ENCODE measurements at regions not wholly inside any gene's neighbourhood (a gene's known extent, or its start where the extent isn't known, plus 50 kb on each side); places are given as distances from the start of the nearest gene placed in this dataset.

DNA sequence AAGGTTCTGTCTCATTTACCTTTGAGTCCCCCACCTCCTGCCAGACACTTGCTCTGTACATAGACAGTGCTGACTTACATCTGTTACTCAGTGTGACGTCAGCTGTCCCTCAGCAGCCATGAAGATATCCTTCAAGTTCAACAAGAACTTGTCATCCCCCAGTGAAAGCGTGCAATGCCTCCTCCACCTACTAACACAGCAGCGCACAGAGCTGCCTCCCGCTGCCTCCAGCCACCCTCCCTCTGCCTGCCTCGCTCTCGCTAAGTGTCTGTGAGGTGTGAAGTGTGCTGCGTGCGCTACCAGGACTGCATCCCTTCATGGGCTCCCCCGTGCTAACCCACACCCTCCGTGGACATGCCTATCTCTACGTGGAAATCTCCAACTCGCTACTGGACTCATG is 621.4 kb downstream of the BRD1 start:
- TF ChIP-seq, protein P1, sequence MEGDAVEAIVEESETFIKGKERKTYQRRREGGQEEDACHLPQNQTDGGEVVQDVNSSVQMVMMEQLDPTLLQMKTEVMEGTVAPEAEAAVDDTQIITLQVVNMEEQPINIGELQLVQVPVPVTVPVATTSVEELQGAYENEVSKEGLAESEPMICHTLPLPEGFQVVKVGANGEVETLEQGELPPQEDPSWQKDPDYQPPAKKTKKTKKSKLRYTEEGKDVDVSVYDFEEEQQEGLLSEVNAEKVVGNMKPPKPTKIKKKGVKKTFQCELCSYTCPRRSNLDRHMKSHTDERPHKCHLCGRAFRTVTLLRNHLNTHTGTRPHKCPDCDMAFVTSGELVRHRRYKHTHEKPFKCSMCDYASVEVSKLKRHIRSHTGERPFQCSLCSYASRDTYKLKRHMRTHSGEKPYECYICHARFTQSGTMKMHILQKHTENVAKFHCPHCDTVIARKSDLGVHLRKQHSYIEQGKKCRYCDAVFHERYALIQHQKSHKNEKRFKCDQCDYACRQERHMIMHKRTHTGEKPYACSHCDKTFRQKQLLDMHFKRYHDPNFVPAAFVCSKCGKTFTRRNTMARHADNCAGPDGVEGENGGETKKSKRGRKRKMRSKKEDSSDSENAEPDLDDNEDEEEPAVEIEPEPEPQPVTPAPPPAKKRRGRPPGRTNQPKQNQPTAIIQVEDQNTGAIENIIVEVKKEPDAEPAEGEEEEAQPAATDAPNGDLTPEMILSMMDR (IDR thresholded peaks at IDR 0.05; ENCODE audit: poor library complexity, severe bottlenecking), result no peak
- H3K4me1 ChIP-seq (ENCODE audit: insufficient read depth, poor library complexity, severe bottlenecking), result no peaks in the 10 kb centered on the region
- no peak overlapping the region for H3K4me3 ChIP-seq (ENCODE audit: severe bottlenecking)
- H3K27ac ChIP-seq (ENCODE audit: poor library complexity, severe bottlenecking), result no peak overlapping the region
- DNase-seq (ENCODE audit: low spot score), result no peak
- no peaks in the 10 kb centered on the region for H3K36me3 ChIP-seq (ENCODE audit: low read depth)
- H3K9me3 ChIP-seq (ENCODE audit: severe bottlenecking), result no peaks in the 10 kb centered on the region
- no peak for ATAC-seq (ENCODE audit: low read depth)
- H3K27me3 ChIP-seq (ENCODE audit: insufficient read depth, poor library complexity, severe bottlenecking), result no peaks in the 10 kb centered on the region

DNA sequence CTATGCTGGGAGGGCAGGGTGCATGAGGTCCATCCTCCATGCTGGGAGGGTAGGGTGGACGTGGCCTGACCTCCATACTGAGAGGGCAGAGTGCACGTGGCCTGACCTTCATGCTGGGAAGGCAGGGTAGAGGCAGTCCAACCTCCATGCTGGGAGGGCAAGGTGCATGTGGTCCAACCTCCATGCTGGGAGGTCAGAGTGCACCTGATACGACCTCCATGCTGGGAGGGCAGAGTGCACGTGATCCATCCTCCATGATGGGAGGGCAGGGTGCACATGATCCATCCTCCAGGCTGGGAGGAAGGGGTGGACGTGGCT is 622.2 kb downstream of the BRD1 start:
- H3K27ac ChIP-seq (ENCODE audit: poor library complexity, severe bottlenecking), result no peak overlapping the region
- H3K27me3 ChIP-seq (ENCODE audit: insufficient read depth, poor library complexity, severe bottlenecking), result no peaks in the 10 kb centered on the region
- DNase-seq (ENCODE audit: low spot score) (no peak), ATAC-seq (ENCODE audit: low read depth) (no peak)
- no peaks in the 10 kb centered on the region for H3K36me3 ChIP-seq (ENCODE audit: low read depth)
- no peaks in the 10 kb centered on the region for H3K9me3 ChIP-seq (ENCODE audit: severe bottlenecking)
- TF ChIP-seq, protein P1 (IDR thresholded peaks at IDR 0.05; ENCODE audit: poor library complexity, severe bottlenecking), result no peak
- H3K4me1 ChIP-seq (ENCODE audit: insufficient read depth, poor library complexity, severe bottlenecking), result no peaks in the 10 kb centered on the region
- H3K4me3 ChIP-seq (ENCODE audit: severe bottlenecking), result no peak overlapping the region

DNA sequence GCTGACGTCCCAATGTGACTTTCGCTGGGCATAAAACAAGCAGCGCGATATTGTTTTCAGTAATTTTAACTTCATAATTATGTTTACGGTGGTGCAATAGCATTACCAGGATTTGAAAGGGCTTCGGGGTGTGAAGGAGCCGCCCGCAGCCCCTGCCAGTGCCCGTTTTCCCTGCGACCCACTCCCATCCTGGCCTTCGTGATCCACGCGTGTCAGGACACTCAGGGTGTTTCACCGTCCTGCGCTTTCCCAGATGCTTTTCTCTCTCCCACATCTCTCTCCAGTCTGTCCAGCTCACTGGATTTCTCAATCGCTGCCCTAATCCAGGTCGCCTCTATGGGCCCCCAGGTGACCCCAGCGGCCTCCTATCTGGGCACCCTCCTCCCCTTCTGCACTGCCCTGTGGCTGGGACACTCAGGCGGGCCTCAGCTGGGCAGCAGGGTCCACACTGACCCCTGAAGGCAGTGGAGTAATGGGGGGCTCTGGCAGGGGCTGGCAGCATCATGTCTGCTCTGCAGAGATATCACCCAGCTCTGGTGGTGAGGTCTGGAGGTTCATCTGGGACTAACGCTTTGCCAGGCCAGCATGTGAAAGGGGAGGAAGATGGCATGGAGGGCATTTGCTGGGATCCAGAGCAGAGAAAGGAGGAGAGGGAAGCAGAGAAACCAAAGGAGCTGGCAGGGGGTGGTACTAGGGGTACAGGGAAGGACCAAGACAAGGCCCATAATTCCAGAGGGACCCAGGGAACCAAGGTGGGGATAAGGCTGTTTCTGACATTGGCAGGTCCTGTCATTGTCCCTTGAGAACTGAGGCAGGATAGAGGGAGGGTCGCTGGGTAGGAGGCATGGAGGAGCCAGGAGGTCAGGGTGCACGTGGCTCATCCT is 622.8 kb downstream of the BRD1 start:
- Histone ChIP-seq H3K36me3 (ENCODE audit: low read depth) (no peaks in the 10 kb centered on the region), H3K4me1 (ENCODE audit: insufficient read depth, poor library complexity, severe bottlenecking) (no peaks in the 10 kb centered on the region), H3K4me3 (ENCODE audit: severe bottlenecking) (no peak overlapping the region), H3K27me3 (ENCODE audit: insufficient read depth, poor library complexity, severe bottlenecking) (no peaks in the 10 kb centered on the region), H3K9me3 (ENCODE audit: severe bottlenecking) (no peaks in the 10 kb centered on the region), H3K27ac (ENCODE audit: poor library complexity, severe bottlenecking) (no peak overlapping the region)
- TF ChIP-seq, protein P1 (IDR thresholded peaks at IDR 0.05; ENCODE audit: poor library complexity, severe bottlenecking), result no peak
- no peak for ATAC-seq (ENCODE audit: low read depth)
- no peak for DNase-seq (ENCODE audit: low spot score)

DNA sequence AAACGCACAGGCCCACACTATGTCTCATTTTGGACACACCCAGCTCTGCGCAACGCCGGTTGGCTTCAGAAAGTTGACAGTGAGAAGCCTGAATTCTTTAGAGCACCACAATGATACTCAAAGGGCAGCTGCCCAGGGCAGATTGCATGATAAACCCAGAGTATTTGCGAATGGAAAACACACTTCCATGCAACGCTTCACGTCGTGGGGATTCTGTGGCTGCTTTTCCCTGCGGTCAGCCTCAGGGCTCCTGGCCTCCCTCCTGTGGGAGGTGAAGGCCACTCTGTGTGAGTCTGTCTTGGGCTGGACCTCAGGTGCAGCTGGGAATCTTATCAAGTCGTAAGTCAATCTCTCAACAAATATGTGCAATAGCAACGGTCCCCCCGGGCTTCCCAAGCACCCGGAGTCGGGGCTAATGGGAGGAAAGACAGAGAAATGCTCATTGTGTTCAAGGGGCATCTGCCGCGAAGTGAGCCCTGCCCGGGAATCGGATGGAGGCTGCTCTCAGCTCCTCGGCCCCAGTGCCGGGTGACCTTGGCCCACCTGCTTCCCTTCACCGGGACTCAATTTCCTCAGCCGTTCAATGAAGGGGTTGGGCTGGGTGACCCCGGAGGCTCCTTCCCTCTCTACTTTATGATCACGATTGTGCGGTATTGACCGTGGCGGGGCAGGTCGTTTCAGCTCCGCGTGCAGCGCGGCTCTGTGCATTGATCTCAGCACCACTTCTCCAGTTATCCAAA is 623.6 kb downstream of the BRD1 start:
- DNase-seq (ENCODE audit: low spot score), result no peak
- H3K9me3 ChIP-seq (ENCODE audit: severe bottlenecking), result no peaks in the 10 kb centered on the region
- TF ChIP-seq, protein P1 (IDR thresholded peaks at IDR 0.05; ENCODE audit: poor library complexity, severe bottlenecking), result no peak

More for the DNA sequence above, 623.6 kb downstream of the BRD1 start:
- no peak for ATAC-seq (ENCODE audit: low read depth)
- H3K4me1 ChIP-seq (ENCODE audit: insufficient read depth, poor library complexity, severe bottlenecking), result no peaks in the 10 kb centered on the region
- no peaks in the 10 kb centered on the region for H3K27me3 ChIP-seq (ENCODE audit: insufficient read depth, poor library complexity, severe bottlenecking)
- no peak overlapping the region for H3K4me3 ChIP-seq (ENCODE audit: severe bottlenecking)
- no peak overlapping the region for H3K27ac ChIP-seq (ENCODE audit: poor library complexity, severe bottlenecking)
- H3K36me3 ChIP-seq (ENCODE audit: low read depth), result no peaks in the 10 kb centered on the region
